Vagina (tissue), 2 donors: ENCODE measurements at regions not wholly inside any gene's neighbourhood (a gene's known extent, or its start where the extent isn't known, plus 50 kb on each side); places are given as distances from the start of the nearest gene placed in this dataset.

Source experiments
- DNase-seq, 2 donors: peaks; one replicate each; pipeline ENCODE4 v3.0.0-alpha.2; 2017; ENCODE audit errors: extremely low spot score in 2 of 2
- H3K27ac ChIP-seq: fragments of 200-600 bp; sonication (generic); one replicate; pipeline ENCODE4 v1.5.1; 2019
- H3K27me3 ChIP-seq: fragments of 200-600 bp; sonication (generic); one replicate; pipeline ENCODE4 v1.5.1; 2019
- H3K36me3 ChIP-seq, 2 donors: fragments of 200-600 bp; sonication (generic); one replicate each; pipeline ENCODE4 v1.5.1; 2017 to 2019
- H3K4me1 ChIP-seq: fragments of 200-600 bp; sonication (generic); one replicate; pipeline ENCODE4 v1.5.1; 2019
- H3K4me3 ChIP-seq, 2 donors: fragments of 200-600 bp; sonication (generic); 1 replicate in 1 of 2; 2 replicates in 1 of 2; pipeline ENCODE4 v1.5.1; 2016 to 2019
- H3K9me3 ChIP-seq: fragments of 200-600 bp; sonication (generic); one replicate; pipeline ENCODE4 v1.5.1; 2019
- CTCF ChIP-seq, 3 experiments: fragments of 450-650 bp in 2 of 3; fragments of 200-600 bp in 1 of 3; sonication (generic) in 1 of 3; IDR thresholded peaks; one replicate each; pipeline ENCODE4 v1.5.1; 2017 to 2019; ENCODE audit warnings: antibody characterized with exemption in 3 of 3, mild to moderate bottlenecking in 2 of 3, moderate library complexity in 2 of 3
- POLR2A ChIP-seq, 2 donors: fragments of 450-650 bp; IDR thresholded peaks; one replicate each; pipeline ENCODE4 v1.6.1; 2017; ENCODE audit warnings: antibody characterized with exemption in 2 of 2, mild to moderate bottlenecking in 2 of 2, moderate library complexity in 2 of 2
- POLR2AphosphoS5 ChIP-seq, 2 donors: sonication (generic); formaldehyde crosslinking; IDR thresholded peaks; one replicate each; pipeline ENCODE4 v1.9.0; 2017; ENCODE audit warnings: antibody characterized with exemption in 2 of 2, mild to moderate bottlenecking in 2 of 2, low read depth in 1 of 2; ENCODE audit not compliant: insufficient read depth in 1 of 2
- intact Hi-C: fragments of 100-400 bp; cut with DNase I; formaldehyde crosslinking; loops from one replicate; pipeline ENCODE4 v1.15.1; 2023

- no peak for DNase-seq
- H3K9me3 ChIP-seq: no peaks in the 10 kb centered on the region
- TF ChIP-seq POLR2A (IDR thresholded peaks at IDR 0.05) (no peak), POLR2AphosphoS5 (IDR thresholded peaks at IDR 0.05; ENCODE audit: insufficient read depth in 1 of 2, low read depth in 1 of 2) (no peak), CTCF (IDR thresholded peaks at IDR 0.05) (no peak)
- H3K36me3 ChIP-seq: no peaks in the 10 kb centered on the region
- intact Hi-C loops: no loop called here
- H3K27ac ChIP-seq: no peak overlapping the region
- no peak overlapping the region for H3K4me3 ChIP-seq
- no peaks in the 10 kb centered on the region for H3K27me3 ChIP-seq
- no peaks in the 10 kb centered on the region for H3K4me1 ChIP-seq
Measured at GRCh38 chr15:96132126-96132525, 198.4 kb upstream of the NR2F2 start.

GRCh38 chr15:96135166-96136093 is 195.1 kb upstream of the NR2F2 start:
- DNase-seq: no peak
- H3K36me3 ChIP-seq: no peaks in the 10 kb centered on the region
- H3K9me3 ChIP-seq: no peaks in the 10 kb centered on the region
- intact Hi-C loops: no loop called here
- no peaks in the 10 kb centered on the region for H3K27me3 ChIP-seq
- no peak overlapping the region for H3K27ac ChIP-seq
- H3K4me3 ChIP-seq: no peak overlapping the region
- TF ChIP-seq POLR2A (IDR thresholded peaks at IDR 0.05) (no peak), POLR2AphosphoS5 (IDR thresholded peaks at IDR 0.05; ENCODE audit: insufficient read depth in 1 of 2, low read depth in 1 of 2) (no peak), CTCF (IDR thresholded peaks at IDR 0.05) (no peak)
- H3K4me1 ChIP-seq: no peaks in the 10 kb centered on the region

GRCh38 chr15:96138985-96139384 is 191.5 kb upstream of the NR2F2 start:
- Histone ChIP-seq H3K36me3 (no peaks in the 10 kb centered on the region), H3K27me3 (no peaks in the 10 kb centered on the region), H3K4me3 (no peak overlapping the region), H3K4me1 (no peaks in the 10 kb centered on the region), H3K9me3 (no peaks in the 10 kb centered on the region), H3K27ac (no peak overlapping the region)
- intact Hi-C loops: no loop called here
- no peak for TF ChIP-seq CTCF (IDR thresholded peaks at IDR 0.05)
- TF ChIP-seq POLR2AphosphoS5 (IDR thresholded peaks at IDR 0.05; ENCODE audit: insufficient read depth in 1 of 2, low read depth in 1 of 2): no peak
- no peak for TF ChIP-seq POLR2A (IDR thresholded peaks at IDR 0.05)
- no peak for DNase-seq

- Histone ChIP-seq H3K27ac (no peak overlapping the region), H3K27me3 (no peaks in the 10 kb centered on the region), H3K9me3 (no peaks in the 10 kb centered on the region), H3K4me1 (no peaks in the 10 kb centered on the region), H3K36me3 (no peaks in the 10 kb centered on the region), H3K4me3 (no peak overlapping the region)
- intact Hi-C loops: no loop called here
- no peak for DNase-seq
- TF ChIP-seq CTCF (IDR thresholded peaks at IDR 0.05) (no peak), POLR2AphosphoS5 (IDR thresholded peaks at IDR 0.05; ENCODE audit: insufficient read depth in 1 of 2, low read depth in 1 of 2) (no peak), POLR2A (IDR thresholded peaks at IDR 0.05) (no peak)
Measured at GRCh38 chr15:96142498-96142897, 188.0 kb upstream of the NR2F2 start.

- H3K27ac ChIP-seq: no peak overlapping the region
- no peaks in the 10 kb centered on the region for H3K9me3 ChIP-seq
- intact Hi-C loops: loop anchor here (5.0 kb wide), 1 partner anchor 402 kb away; no protein-coding TSS in a partner anchor
- H3K4me3 ChIP-seq: no peak overlapping the region
- H3K4me1 ChIP-seq: peaks cover 9% of the 10 kb centered on the region
- no peaks in the 10 kb centered on the region for H3K27me3 ChIP-seq
- TF ChIP-seq POLR2A (IDR thresholded peaks at IDR 0.05) (no peak), CTCF (IDR thresholded peaks at IDR 0.05) (no peak), POLR2AphosphoS5 (IDR thresholded peaks at IDR 0.05; ENCODE audit: insufficient read depth in 1 of 2, low read depth in 1 of 2) (no peak)
- H3K36me3 ChIP-seq: no peaks in the 10 kb centered on the region
- DNase-seq: no peak
Measured at GRCh38 chr15:96144734-96145133, 185.8 kb upstream of the NR2F2 start.
